H1 (cell line): ENCODE measurements at regions not wholly inside any gene's neighbourhood (a gene's known extent, or its start where the extent isn't known, plus 50 kb on each side); places are given as distances from the start of the nearest gene placed in this dataset.

Source experiments
- CTCF ChIA-PET: fragments of 300-600 bp; sonication (Branson Sonifier 250); formaldehyde crosslinking; loops from one replicate; lab custom pipeline; 2021; ENCODE audit not compliant: partially characterized antibody; lab: Charles Lee
- POLR2A ChIA-PET: fragments of 300-600 bp; sonication (Branson Sonifier 250); formaldehyde crosslinking; loops from one replicate; lab custom pipeline; 2021; ENCODE audit warnings: inconsistent platforms; ENCODE audit not compliant: partially characterized antibody; lab: Charles Lee
- DNase-seq, 2 experiments: peaks; one replicate each; pipeline versions ENCODE4 v3.0.0 to v3.0.0-alpha.2; 2010 to 2022; ENCODE audit warnings: low spot score in 2 of 2, low read depth in 1 of 2, mixed read lengths in 1 of 2
- FAIRE-seq: peaks from 2 replicates; lab custom pipeline; 2011; peaks lifted over from hg19 to GRCh38; lab: Jason Lieb, UNC
- H2AFZ ChIP-seq: 2 replicates; pipeline ENCODE4 v1.8.1; 2012; ENCODE audit warnings: low read length, inconsistent platforms
- H2AK5ac ChIP-seq: 2 replicates; pipeline ENCODE4 v1.6.1; 2013; ENCODE audit warnings: low read depth, low read length
- H2BK120ac ChIP-seq: replicated peaks from 2 replicates; pipeline ENCODE3; 2013; ENCODE audit warnings: low read depth, low read length, inconsistent platforms
- H2BK12ac ChIP-seq: 2 replicates; pipeline ENCODE4 v1.6.1; 2013; ENCODE audit warnings: low read depth, low read length
- H2BK15ac ChIP-seq: 2 replicates; pipeline ENCODE4 v1.6.1; 2013; ENCODE audit warnings: low read length
- H2BK20ac ChIP-seq: 2 replicates; pipeline ENCODE4 v1.6.1; 2013; ENCODE audit warnings: low read length
- H2BK5ac ChIP-seq: 2 replicates; pipeline ENCODE4 v1.6.1; 2013; ENCODE audit warnings: low read depth, low read length
- H3K14ac ChIP-seq: 2 replicates; pipeline ENCODE4 v1.6.1; 2013; ENCODE audit warnings: inconsistent platforms; ENCODE audit not compliant: insufficient read length
- H3K18ac ChIP-seq: 2 replicates; pipeline ENCODE4 v1.6.1; 2013; ENCODE audit warnings: low read length; ENCODE audit errors: extremely low read depth
- H3K23ac ChIP-seq: 2 replicates; pipeline ENCODE4 v1.6.1; 2013; ENCODE audit warnings: inconsistent platforms; ENCODE audit not compliant: insufficient read length
- H3K23me2 ChIP-seq: 2 replicates; pipeline ENCODE4 v1.6.1; 2013; ENCODE audit warnings: low read depth, low read length
- H3K27ac ChIP-seq: 2 replicates; pipeline ENCODE4 v1.6.1; 2011; ENCODE audit warnings: low read depth, low read length, inconsistent platforms
- H3K27me3 ChIP-seq, 4 experiments: replicated peaks in 1 of 4; 1 replicate in 1 of 4; 2 replicates in 3 of 4; pipeline versions ENCODE4 v1.6.1 to v1.8.1; 2011 to 2013; ENCODE audit warnings: low read length in 3 of 4, mild to moderate bottlenecking in 3 of 4, inconsistent platforms in 2 of 4, mixed read lengths in 2 of 4, moderate library complexity in 1 of 4; ENCODE audit not compliant: control insufficient read depth in 3 of 4, insufficient read depth in 3 of 4; ENCODE audit errors: extremely low read depth in 1 of 4
- H3K36me3 ChIP-seq, 4 experiments: 2 replicates each; pipeline versions ENCODE4 v1.6.1 to v1.8.1; 2011 to 2013; ENCODE audit warnings: mild to moderate bottlenecking in 4 of 4, low read length in 3 of 4, moderate library complexity in 2 of 4, control low read depth in 1 of 4, inconsistent platforms in 1 of 4; ENCODE audit not compliant: insufficient read depth in 4 of 4, control insufficient read depth in 2 of 4
- H3K4ac ChIP-seq: replicated peaks from 2 replicates; pipeline ENCODE3; 2013; ENCODE audit warnings: low read length, low read depth, mixed read lengths, inconsistent platforms; ENCODE audit not compliant: insufficient read length
- H3K4me1 ChIP-seq, 4 experiments: replicated peaks in 1 of 4; 1 replicate in 1 of 4; 2 replicates in 3 of 4; pipeline versions ENCODE4 v1.6.1 to v1.8.1; 2011 to 2013; ENCODE audit warnings: low read length in 3 of 4, inconsistent platforms in 2 of 4, mixed read lengths in 1 of 4; ENCODE audit not compliant: insufficient read depth in 4 of 4, control insufficient read depth in 3 of 4
- H3K4me2 ChIP-seq, 2 experiments: 2 replicates each; pipeline versions ENCODE4 v1.6.1 to v1.8.1; 2011 to 2013; ENCODE audit warnings: low read depth in 2 of 2, low read length in 2 of 2, control low read depth in 1 of 2, inconsistent platforms in 1 of 2, mild to moderate bottlenecking in 1 of 2; ENCODE audit not compliant: insufficient read depth in 1 of 2
- H3K4me3 ChIP-seq, 4 experiments: fragments of 200-600, 300-600 bp in 1 of 4; sonication (generic), shearing (Covaris generic), sonication (Bioruptor Twin) in 1 of 4; 2 replicates each; pipeline versions ENCODE4 v1.5.1 to v1.8.1; 2011 to 2016; ENCODE audit warnings: low read length in 4 of 4, low read depth in 3 of 4, control low read depth in 2 of 4, inconsistent platforms in 2 of 4, mild to moderate bottlenecking in 2 of 4, mixed read lengths in 1 of 4, moderate library complexity in 1 of 4; ENCODE audit not compliant: insufficient read depth in 2 of 4; ENCODE audit errors: extremely low read depth in 1 of 4
- H3K56ac ChIP-seq: replicated peaks from 2 replicates; pipeline ENCODE3; 2013; ENCODE audit warnings: low read depth, mild to moderate bottlenecking, mixed read lengths, low read length, inconsistent platforms; ENCODE audit not compliant: insufficient read length
- H3K79me1 ChIP-seq: 2 replicates; pipeline ENCODE4 v1.6.1; 2013; ENCODE audit warnings: low read depth, low read length, control low read depth
- H3K79me2 ChIP-seq, 2 experiments: 2 replicates each; pipeline versions ENCODE4 v1.6.1 to v1.8.1; 2012 to 2013; ENCODE audit warnings: low read length in 2 of 2, mild to moderate bottlenecking in 2 of 2, inconsistent platforms in 1 of 2; ENCODE audit not compliant: insufficient read depth in 2 of 2, control insufficient read depth in 1 of 2
- H3K9ac ChIP-seq, 4 experiments: replicated peaks in 1 of 4; 1 replicate in 1 of 4; 2 replicates in 3 of 4; pipeline versions ENCODE4 v1.6.1 to v1.8.1; 2011 to 2013; ENCODE audit warnings: low read depth in 3 of 4, low read length in 3 of 4, control low read depth in 2 of 4, mild to moderate bottlenecking in 2 of 4, moderate library complexity in 2 of 4, inconsistent platforms in 1 of 4; ENCODE audit errors: extremely low read depth in 1 of 4
- H3K9me3 ChIP-seq, 2 experiments: 2 replicates each; pipeline versions ENCODE4 v1.6.1 to v1.8.1; 2012 to 2013; ENCODE audit warnings: mild to moderate bottlenecking in 2 of 2, moderate library complexity in 2 of 2, control low read depth in 1 of 2, inconsistent platforms in 1 of 2, low read depth in 1 of 2, low read length in 1 of 2, mixed read lengths in 1 of 2; ENCODE audit not compliant: insufficient read depth in 2 of 2
- H4K20me1 ChIP-seq, 2 experiments: replicated peaks in 1 of 2; 2 replicates each; pipeline versions ENCODE3 to v1.8.1; 2011 to 2013; ENCODE audit warnings: inconsistent platforms in 2 of 2, low read length in 2 of 2, mild to moderate bottlenecking in 1 of 2; ENCODE audit not compliant: insufficient read depth in 2 of 2, control insufficient read depth in 1 of 2
- H4K5ac ChIP-seq: 2 replicates; pipeline ENCODE4 v1.6.1; 2013; ENCODE audit warnings: low read length, low read depth, mixed read lengths, inconsistent platforms; ENCODE audit not compliant: insufficient read length
- H4K8ac ChIP-seq: 2 replicates; pipeline ENCODE4 v1.8.0; 2013; ENCODE audit warnings: mild to moderate bottlenecking, moderate library complexity, low read length, inconsistent platforms; ENCODE audit not compliant: insufficient read depth; ENCODE audit errors: extremely low read depth
- H4K91ac ChIP-seq: replicated peaks from 2 replicates; pipeline ENCODE3; 2013; ENCODE audit warnings: low read length, mixed read lengths, inconsistent platforms; ENCODE audit not compliant: insufficient read length
- CTBP2 ChIP-seq: IDR thresholded peaks from 2 replicates; pipeline ENCODE4 v1.7.0; 2011; ENCODE audit warnings: borderline replicate concordance, mild to moderate bottlenecking, moderate library complexity, mixed read lengths, low read length; ENCODE audit not compliant: insufficient read depth, insufficient read length
- HDAC6 ChIP-seq: IDR thresholded peaks from one replicate; pipeline ENCODE4 v1.7.1; 2012; ENCODE audit warnings: low read depth, mild to moderate bottlenecking, inconsistent platforms, low read length, moderate library complexity
- NRF1 ChIP-seq: IDR thresholded peaks from 2 replicates; pipeline ENCODE4 v1.6.1; 2011; ENCODE audit warnings: mild to moderate bottlenecking, low read depth, low read length, improper control_type of control experiment
- SAP30 ChIP-seq: fragments of 300-600 bp; sonication (generic); IDR thresholded peaks from 2 replicates; pipeline ENCODE4 v1.7.1; 2012; ENCODE audit warnings: low read length, moderate library complexity, mild to moderate bottlenecking, inconsistent platforms; ENCODE audit not compliant: insufficient read depth, insufficient replicate concordance
- WGBS, 2 experiments: shearing (Covaris generic) in 1 of 2; methylation state at CpG; one replicate each; pipeline versions ENCODE4 v1.1.6 to v1.1.7; 2013 to 2015; ENCODE audit warnings: low lambda C conversion rate in 2 of 2, mixed read lengths in 2 of 2, inconsistent platforms in 1 of 2, low coverage in 1 of 2, missing lambda C conversion rate in 1 of 2; ENCODE audit not compliant: insufficient replicate concordance in 2 of 2, insufficient coverage in 1 of 2, insufficient read length in 1 of 2; ENCODE audit errors: extremely low coverage in 1 of 2, missing lambda C conversion rate in 1 of 2; 5-methylcytosine and 5-hydroxymethylcytosine counted together

- Histone ChIP-seq H3K4me2 (no peak overlapping the region), H3K9ac (no peak overlapping the region)
- no peak for FAIRE-seq
Observed at GRCh38 chr7:125605241-125605640, 675.6 kb upstream of the POT1 start.

More at GRCh38 chr7:125605241-125605640, 675.6 kb upstream of the POT1 start:
- H2AK5ac ChIP-seq, result no peak overlapping the region
- TF ChIP-seq SAP30 (no peak), CTBP2 (no peak), NRF1 (no peak), HDAC6 (no peak)
- H4K5ac ChIP-seq, result no peak overlapping the region
- H3K4me3 ChIP-seq, result no peak overlapping the region
- H3K79me2 ChIP-seq, result no peaks in the 10 kb centered on the region
- H3K4me1 ChIP-seq, result no peaks in the 10 kb centered on the region
- 97% methylated on average over 2 of the region's 2 CpGs; no CpG with 5 or more reads in 1 of the 2 experiments for WGBS, 2 experiments
- H2BK20ac ChIP-seq, result no peak overlapping the region
- ChIA-PET CTCF (interaction anchor here (1.1 kb wide), 1 partner anchor 13 kb away, joined by 3 read pairs; no protein-coding TSS in a partner anchor), POLR2A (no interaction called here)
- no peak overlapping the region for H3K56ac ChIP-seq
- no peak for DNase-seq
- H2BK5ac ChIP-seq, result no peak overlapping the region
- H3K23me2 ChIP-seq, result no peaks in the 10 kb centered on the region
- no peak overlapping the region for H3K4ac ChIP-seq
- H2BK120ac ChIP-seq, result no peak overlapping the region
- H4K20me1 ChIP-seq, result no peaks in the 10 kb centered on the region
- no peak overlapping the region for H4K8ac ChIP-seq
- no peak overlapping the region for H3K23ac ChIP-seq
- H3K14ac ChIP-seq, result no peak overlapping the region
- no peaks in the 10 kb centered on the region for H3K9me3 ChIP-seq
- H3K79me1 ChIP-seq, result no peaks in the 10 kb centered on the region
- H2AFZ ChIP-seq, result no peak overlapping the region
- no peaks in the 10 kb centered on the region for H3K36me3 ChIP-seq
- no peaks in the 10 kb centered on the region for H3K27me3 ChIP-seq
- no peak overlapping the region for H4K91ac ChIP-seq
- no peak overlapping the region for H2BK12ac ChIP-seq
- no peak overlapping the region for H3K27ac ChIP-seq
- no peak overlapping the region for H2BK15ac ChIP-seq
- no peak overlapping the region for H3K18ac ChIP-seq
